Upper lobe of left lung (tissue), 6 donors: ENCODE measurements at regions not wholly inside any gene's neighbourhood (a gene's known extent, or its start where the extent isn't known, plus 50 kb on each side); places are given as distances from the start of the nearest gene placed in this dataset.
A peak's percentile ranks its signal among the peaks of the same experiment; 100 is the strongest.

ENCODE experiments used
- ATAC-seq, 2 donors: fragments of 200-7000 bp; cut with Tn5 transposase; one replicate each; pipeline ENCODE4 v1.9.1; 2022; ENCODE audit warnings: mild to moderate bottlenecking in 2 of 2, moderate library complexity in 2 of 2; ENCODE audit not compliant: low FRiP score in 2 of 2
- DNase-seq, 2 donors: peaks; one replicate each; pipeline ENCODE4 v3.0.0-alpha.2; 2019 to 2020
- H3K27ac ChIP-seq, 4 donors: fragments of 200-600 bp; sonication (generic); one replicate each; pipeline ENCODE4 v1.5.1; 2016 to 2019
- H3K27me3 ChIP-seq, 4 donors: fragments of 200-600 bp; sonication (generic); one replicate each; pipeline ENCODE4 v1.5.1; 2017 to 2019
- H3K36me3 ChIP-seq, 4 donors: fragments of 200-600 bp; sonication (generic); one replicate each; pipeline ENCODE4 v1.5.1; 2016 to 2019
- H3K4me1 ChIP-seq, 4 donors: fragments of 200-600 bp; sonication (generic); one replicate each; pipeline ENCODE4 v1.5.1; 2018 to 2019
- H3K4me3 ChIP-seq, 4 donors: fragments of 200-600 bp; sonication (generic); one replicate each; pipeline ENCODE4 v1.5.1; 2017 to 2019; ENCODE audit warnings: mild to moderate bottlenecking in 2 of 4, moderate library complexity in 1 of 4
- H3K9me3 ChIP-seq, 4 donors: fragments of 200-600 bp; sonication (generic); one replicate each; pipeline ENCODE4 v1.5.1; 2018 to 2019
- CTCF ChIP-seq, 6 experiments: fragments of 450-650 bp in 4 of 6; fragments of 200-600 bp in 2 of 6; sonication (generic) in 2 of 6; IDR thresholded peaks; one replicate each; pipeline ENCODE4 v1.5.1; 2016 to 2019; ENCODE audit warnings: antibody characterized with exemption in 6 of 6
- EP300 ChIP-seq, 4 donors: sonication (generic); formaldehyde crosslinking; IDR thresholded peaks; one replicate each; pipeline ENCODE4 v1.5.1; 2017; ENCODE audit warnings: antibody characterized with exemption in 4 of 4, control low read depth in 2 of 4
- POLR2A ChIP-seq, 4 donors: fragments of 450-650 bp; IDR thresholded peaks; one replicate each; pipeline ENCODE4 v1.5.1; 2016 to 2017; ENCODE audit warnings: antibody characterized with exemption in 4 of 4, mild to moderate bottlenecking in 2 of 4
- POLR2AphosphoS5 ChIP-seq, 2 donors: sonication (generic); formaldehyde crosslinking; IDR thresholded peaks; one replicate each; pipeline ENCODE4 v1.5.1; 2017; ENCODE audit warnings: antibody characterized with exemption in 2 of 2
- WGBS, 2 donors: methylation state at CpG; one replicate each; pipeline ENCODE4 v1.1.5; 2017 to 2018; 5-methylcytosine and 5-hydroxymethylcytosine counted together
- donor health status: DM: no; HTN: no; CAD: no; lungs with moderate emphysema.
- donor health status: DM: no; HTN: yes; CAD: no; lungs with severe emphysema.

GRCh38 chr2:17156086-17156485 is 362.2 kb downstream of the RAD51AP2 start:
- 85 to 92% methylated on average over 2 of the region's 2 CpGs for WGBS, 2 donors
- no peak overlapping the region for H3K4me3 ChIP-seq
- H3K27me3 ChIP-seq = no peaks in the 10 kb centered on the region
- no peaks in the 10 kb centered on the region for H3K9me3 ChIP-seq
- no peak overlapping the region for H3K27ac ChIP-seq
- ATAC-seq = no peak
- TF ChIP-seq POLR2AphosphoS5 (IDR thresholded peaks at IDR 0.05) = no peak
- no peak for TF ChIP-seq EP300 (IDR thresholded peaks at IDR 0.05)
- TF ChIP-seq CTCF (IDR thresholded peaks at IDR 0.05) = no peak
- no peak for TF ChIP-seq POLR2A (IDR thresholded peaks at IDR 0.05)
- H3K36me3 ChIP-seq = no peaks in the 10 kb centered on the region
- no peak for DNase-seq
- H3K4me1 ChIP-seq = no peaks in the 10 kb centered on the region

GRCh38 chr2:17149945-17150344 is 368.3 kb downstream of the RAD51AP2 start:
- H3K36me3 ChIP-seq = no peaks in the 10 kb centered on the region
- DNase-seq = no peak
- no peak for ATAC-seq
- TF ChIP-seq EP300 (IDR thresholded peaks at IDR 0.05) (no peak), CTCF (IDR thresholded peaks at IDR 0.05) (no peak), POLR2A (IDR thresholded peaks at IDR 0.05) (no peak), POLR2AphosphoS5 (IDR thresholded peaks at IDR 0.05) (no peak)
- H3K9me3 ChIP-seq = no peaks in the 10 kb centered on the region
- H3K4me3 ChIP-seq = no peak overlapping the region
- WGBS, 2 donors = 90% methylated on average over 4 of the region's 4 CpGs
- no peak overlapping the region for H3K27ac ChIP-seq
- H3K4me1 ChIP-seq = no peaks in the 10 kb centered on the region
- no peaks in the 10 kb centered on the region for H3K27me3 ChIP-seq

GRCh38 chr2:17148407-17149145 is 369.7 kb downstream of the RAD51AP2 start:
- no peak for TF ChIP-seq POLR2A (IDR thresholded peaks at IDR 0.05)
- TF ChIP-seq CTCF (IDR thresholded peaks at IDR 0.05) = peak in 1 of 6 experiments; percentile 5
- Histone ChIP-seq H3K4me3 (no peak overlapping the region), H3K27me3 (no peaks in the 10 kb centered on the region), H3K9me3 (no peaks in the 10 kb centered on the region), H3K36me3 (no peaks in the 10 kb centered on the region), H3K4me1 (no peaks in the 10 kb centered on the region), H3K27ac (no peak overlapping the region)
- 45 to 46% methylated on average over 8 of the region's 8 CpGs for WGBS, 2 donors
- peak in 1 of 2 donors; percentile 70 for ATAC-seq
- no peak for DNase-seq

- H3K27ac ChIP-seq = no peak overlapping the region
- DNase-seq (no peak), ATAC-seq (no peak)
- no peaks in the 10 kb centered on the region for H3K27me3 ChIP-seq
- TF ChIP-seq EP300 (IDR thresholded peaks at IDR 0.05) (no peak), POLR2AphosphoS5 (IDR thresholded peaks at IDR 0.05) (no peak), CTCF (IDR thresholded peaks at IDR 0.05) (no peak), POLR2A (IDR thresholded peaks at IDR 0.05) (no peak)
- whole genome bisulfite sequencing, 2 donors = 84 to 88% methylated on average over 1 of the region's 1 CpG
- no peaks in the 10 kb centered on the region for H3K36me3 ChIP-seq
- H3K4me3 ChIP-seq = no peak overlapping the region
- no peaks in the 10 kb centered on the region for H3K9me3 ChIP-seq
- H3K4me1 ChIP-seq = no peaks in the 10 kb centered on the region
These were observed 371.9 kb downstream of the RAD51AP2 start for GRCh38 chr2:17146358-17146757.

GRCh38 chr2:17136877-17137276 is 381.4 kb downstream of the RAD51AP2 start:
- Histone ChIP-seq H3K4me1 (no peaks in the 10 kb centered on the region), H3K36me3 (no peaks in the 10 kb centered on the region), H3K27ac (no peak overlapping the region), H3K9me3 (no peaks in the 10 kb centered on the region), H3K27me3 (no peaks in the 10 kb centered on the region), H3K4me3 (no peak overlapping the region)
- TF ChIP-seq CTCF (IDR thresholded peaks at IDR 0.05) = no peak
- TF ChIP-seq POLR2AphosphoS5 (IDR thresholded peaks at IDR 0.05) = no peak
- TF ChIP-seq EP300 (IDR thresholded peaks at IDR 0.05) = no peak
- no peak for TF ChIP-seq POLR2A (IDR thresholded peaks at IDR 0.05)
- DNase-seq (no peak), ATAC-seq (no peak)
- WGBS, 2 donors = 76 to 85% methylated on average over 2 of the region's 2 CpGs
